ENCODE measurements at regions not wholly inside any gene's neighbourhood (a gene's known extent, or its start where the extent isn't known, plus 50 kb on each side); places are given as distances from the start of the nearest gene placed in this dataset.

GRCh38 chrX:39599339-39599738, 498.4 kb downstream of the BCOR start:
- no peaks in the 10 kb centered on the region for H3K27me3 ChIP-seq (ENCODE audit: low read length)
- H3K9me2 ChIP-seq (replicated peaks; ENCODE audit: insufficient read depth, low read length): no peaks in the 10 kb centered on the region
- no peak overlapping the region for H3K27ac ChIP-seq (ENCODE audit: low read depth, low read length)
- H2AFZ ChIP-seq (ENCODE audit: low read depth, low read length, severe bottlenecking): no peak overlapping the region
- H3K36me3 ChIP-seq (ENCODE audit: low read length): no peaks in the 10 kb centered on the region
- no peak overlapping the region for H3K4me3 ChIP-seq (ENCODE audit: insufficient read depth, low read length, poor library complexity, severe bottlenecking)
- no peaks in the 10 kb centered on the region for H3F3A ChIP-seq (ENCODE audit: insufficient read depth)
- H3K9ac ChIP-seq (ENCODE audit: low read length): no peak overlapping the region
- TF ChIP-seq EZH2phosphoT487 (conservative IDR thresholded peaks at IDR 0.05; ENCODE audit: low read length): no peak
- no peaks in the 10 kb centered on the region for H3K9me3 ChIP-seq (ENCODE audit: insufficient read depth, low read length)
- H4K20me1 ChIP-seq (ENCODE audit: low read depth, low read length): no peaks in the 10 kb centered on the region
- H3K4me2 ChIP-seq (ENCODE audit: low read depth, low read length, poor library complexity, severe bottlenecking): no peak overlapping the region
- H3K79me2 ChIP-seq (ENCODE audit: insufficient read depth, low read length): no peaks in the 10 kb centered on the region

- Histone ChIP-seq H3K79me2 (ENCODE audit: insufficient read depth, low read length) (no peaks in the 10 kb centered on the region), H3K36me3 (ENCODE audit: low read length) (no peaks in the 10 kb centered on the region), H3K4me3 (ENCODE audit: insufficient read depth, low read length, poor library complexity, severe bottlenecking) (no peak overlapping the region), H3K4me2 (ENCODE audit: low read depth, low read length, poor library complexity, severe bottlenecking) (no peak overlapping the region), H3K27ac (ENCODE audit: low read depth, low read length) (no peak overlapping the region), H3K27me3 (ENCODE audit: low read length) (no peaks in the 10 kb centered on the region), H3K9me3 (ENCODE audit: insufficient read depth, low read length) (no peaks in the 10 kb centered on the region), H3F3A (ENCODE audit: insufficient read depth) (no peaks in the 10 kb centered on the region), H2AFZ (ENCODE audit: low read depth, low read length, severe bottlenecking) (no peak overlapping the region), H4K20me1 (ENCODE audit: low read depth, low read length) (no peaks in the 10 kb centered on the region), H3K9ac (ENCODE audit: low read length) (no peak overlapping the region), H3K9me2 (replicated peaks; ENCODE audit: insufficient read depth, low read length) (no peaks in the 10 kb centered on the region)
- TF ChIP-seq EZH2phosphoT487 (conservative IDR thresholded peaks at IDR 0.05; ENCODE audit: low read length) (no peak), CTCF (IDR thresholded peaks at IDR 0.05; ENCODE audit: insufficient read depth, low read length, poor library complexity, severe bottlenecking) (no peak)
These were observed 497.5 kb downstream of the BCOR start for GRCh38 chrX:39600222-39600621.

- Histone ChIP-seq H3K27ac (ENCODE audit: low read depth, low read length) (no peak overlapping the region), H3F3A (ENCODE audit: insufficient read depth) (no peaks in the 10 kb centered on the region), H3K9ac (ENCODE audit: low read length) (no peak overlapping the region), H3K4me3 (ENCODE audit: insufficient read depth, low read length, poor library complexity, severe bottlenecking) (no peak overlapping the region), H3K36me3 (ENCODE audit: low read length) (no peaks in the 10 kb centered on the region), H3K79me2 (ENCODE audit: insufficient read depth, low read length) (no peaks in the 10 kb centered on the region), H3K27me3 (ENCODE audit: low read length) (no peaks in the 10 kb centered on the region), H4K20me1 (ENCODE audit: low read depth, low read length) (no peaks in the 10 kb centered on the region), H3K4me2 (ENCODE audit: low read depth, low read length, poor library complexity, severe bottlenecking) (no peak overlapping the region), H3K9me3 (ENCODE audit: insufficient read depth, low read length) (no peaks in the 10 kb centered on the region), H3K9me2 (replicated peaks; ENCODE audit: insufficient read depth, low read length) (no peaks in the 10 kb centered on the region), H2AFZ (ENCODE audit: low read depth, low read length, severe bottlenecking) (no peak overlapping the region)
- no peak for TF ChIP-seq EZH2phosphoT487 (conservative IDR thresholded peaks at IDR 0.05; ENCODE audit: low read length)
- no peak for TF ChIP-seq CTCF (IDR thresholded peaks at IDR 0.05; ENCODE audit: insufficient read depth, low read length, poor library complexity, severe bottlenecking)
These were observed 496.3 kb downstream of the BCOR start for GRCh38 chrX:39601231-39602177.

GRCh38 chrX:39602195-39602594, 495.6 kb downstream of the BCOR start:
- no peaks in the 10 kb centered on the region for H3F3A ChIP-seq (ENCODE audit: insufficient read depth)
- no peaks in the 10 kb centered on the region for H3K9me3 ChIP-seq (ENCODE audit: insufficient read depth, low read length)
- H3K79me2 ChIP-seq (ENCODE audit: insufficient read depth, low read length): no peaks in the 10 kb centered on the region
- H3K27me3 ChIP-seq (ENCODE audit: low read length): no peaks in the 10 kb centered on the region
- no peak overlapping the region for H3K27ac ChIP-seq (ENCODE audit: low read depth, low read length)
- TF ChIP-seq EZH2phosphoT487 (conservative IDR thresholded peaks at IDR 0.05; ENCODE audit: low read length) (no peak), CTCF (IDR thresholded peaks at IDR 0.05; ENCODE audit: insufficient read depth, low read length, poor library complexity, severe bottlenecking) (no peak)
- no peak overlapping the region for H3K9ac ChIP-seq (ENCODE audit: low read length)
- no peaks in the 10 kb centered on the region for H3K9me2 ChIP-seq (replicated peaks; ENCODE audit: insufficient read depth, low read length)
- no peaks in the 10 kb centered on the region for H3K36me3 ChIP-seq (ENCODE audit: low read length)
- no peak overlapping the region for H3K4me3 ChIP-seq (ENCODE audit: insufficient read depth, low read length, poor library complexity, severe bottlenecking)
- H2AFZ ChIP-seq (ENCODE audit: low read depth, low read length, severe bottlenecking): no peak overlapping the region
- no peak overlapping the region for H3K4me2 ChIP-seq (ENCODE audit: low read depth, low read length, poor library complexity, severe bottlenecking)
- H4K20me1 ChIP-seq (ENCODE audit: low read depth, low read length): no peaks in the 10 kb centered on the region
